ENCODE measurements at regions not wholly inside any gene's neighbourhood (a gene's known extent, or its start where the extent isn't known, plus 50 kb on each side); places are given as distances from the start of the nearest gene placed in this dataset.

DNA sequence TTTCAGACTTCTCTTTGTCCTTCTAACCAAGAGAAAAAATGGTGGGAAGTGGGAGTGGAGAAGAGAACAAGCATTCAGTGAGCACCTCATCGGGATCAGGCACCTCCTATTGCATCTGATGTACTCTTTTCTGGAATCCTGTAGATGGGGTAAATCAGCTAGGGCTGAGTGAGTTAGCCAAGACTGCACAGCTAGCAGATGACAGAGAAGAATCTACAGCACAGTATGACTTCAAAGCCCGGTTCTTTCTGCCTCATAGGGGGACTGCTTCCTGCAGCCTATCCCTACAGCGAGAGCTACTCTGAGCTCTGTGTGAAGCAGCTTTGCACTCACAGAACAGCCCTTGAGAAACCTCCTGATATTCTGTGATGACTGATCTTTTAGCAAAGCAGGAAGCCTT is 275.2 kb upstream of the MEIS2 start:
- H3K56ac ChIP-seq (ENCODE audit: insufficient read length, low read depth, low read length) = no peak overlapping the region
- no peak overlapping the region for H3K9ac ChIP-seq (ENCODE audit: extremely low read depth, insufficient read length, low read length)
- no peaks in the 10 kb centered on the region for H3K79me1 ChIP-seq (ENCODE audit: insufficient read depth, low read depth, low read length, poor library complexity, severe bottlenecking)
- no peak overlapping the region for H3K27ac ChIP-seq (ENCODE audit: insufficient read length, low read depth, low read length)
- no peak for DNase-seq
- no peak overlapping the region for H2AFZ ChIP-seq (ENCODE audit: low read length)
- H2BK20ac ChIP-seq (ENCODE audit: low read depth, low read length, poor library complexity, severe bottlenecking) = no peak overlapping the region
- no peak overlapping the region for H3T11ph ChIP-seq (ENCODE audit: low read length)
- H4K5ac ChIP-seq (ENCODE audit: insufficient read length, low read depth, low read length) = no peak overlapping the region
- H3K4me2 ChIP-seq (ENCODE audit: insufficient read depth, insufficient read length, low read length) = no peak overlapping the region
- no peak overlapping the region for H4K8ac ChIP-seq (replicated peaks; ENCODE audit: insufficient read length, low read depth, low read length)
- Mint-ChIP-seq H3K4me3 (no peak overlapping the region), H3K4me1 (no peaks in the 10 kb centered on the region), H3K27ac (no peak overlapping the region), H3K9me3 (peaks cover 0 to 3% of the 10 kb centered on the region in 2 experiments; a peak in 1 of 5 replicates), H3K27me3 (ENCODE audit: low read depth) (no peaks in the 10 kb centered on the region), H3K36me3 (ENCODE audit: insufficient read depth in 1 of 3, low read depth in 3 of 3) (no peaks in the 10 kb centered on the region)
- no peak overlapping the region for H3K18ac ChIP-seq (ENCODE audit: insufficient read length, low read depth, low read length)
- H3K23ac ChIP-seq (ENCODE audit: insufficient read length, low read depth, low read length) = no peak overlapping the region
- no peaks in the 10 kb centered on the region for H3K9me3 ChIP-seq (ENCODE audit: control insufficient read depth, low read depth, low read length)
- H2BK12ac ChIP-seq (ENCODE audit: insufficient read length, low read depth, low read length) = no peak overlapping the region
- H2BK5ac ChIP-seq (ENCODE audit: insufficient read length, low read length) = no peak overlapping the region
- TF ChIP-seq, protein P1, sequence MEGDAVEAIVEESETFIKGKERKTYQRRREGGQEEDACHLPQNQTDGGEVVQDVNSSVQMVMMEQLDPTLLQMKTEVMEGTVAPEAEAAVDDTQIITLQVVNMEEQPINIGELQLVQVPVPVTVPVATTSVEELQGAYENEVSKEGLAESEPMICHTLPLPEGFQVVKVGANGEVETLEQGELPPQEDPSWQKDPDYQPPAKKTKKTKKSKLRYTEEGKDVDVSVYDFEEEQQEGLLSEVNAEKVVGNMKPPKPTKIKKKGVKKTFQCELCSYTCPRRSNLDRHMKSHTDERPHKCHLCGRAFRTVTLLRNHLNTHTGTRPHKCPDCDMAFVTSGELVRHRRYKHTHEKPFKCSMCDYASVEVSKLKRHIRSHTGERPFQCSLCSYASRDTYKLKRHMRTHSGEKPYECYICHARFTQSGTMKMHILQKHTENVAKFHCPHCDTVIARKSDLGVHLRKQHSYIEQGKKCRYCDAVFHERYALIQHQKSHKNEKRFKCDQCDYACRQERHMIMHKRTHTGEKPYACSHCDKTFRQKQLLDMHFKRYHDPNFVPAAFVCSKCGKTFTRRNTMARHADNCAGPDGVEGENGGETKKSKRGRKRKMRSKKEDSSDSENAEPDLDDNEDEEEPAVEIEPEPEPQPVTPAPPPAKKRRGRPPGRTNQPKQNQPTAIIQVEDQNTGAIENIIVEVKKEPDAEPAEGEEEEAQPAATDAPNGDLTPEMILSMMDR (conservative IDR thresholded peaks at IDR 0.05) = no peak
- no peaks in the 10 kb centered on the region for H4K20me1 ChIP-seq (ENCODE audit: control insufficient read depth, insufficient read depth, insufficient read length)
- no peak overlapping the region for H2BK120ac ChIP-seq (ENCODE audit: low read depth, low read length, poor library complexity, severe bottlenecking)
- no peaks in the 10 kb centered on the region for H3K23me2 ChIP-seq (ENCODE audit: insufficient read length, low read depth, low read length, poor library complexity, severe bottlenecking)
- WGBS (ENCODE audit: extremely low coverage, insufficient read length, low lambda C conversion rate) = no CpG with 5 or more reads among the region's 3 CpGs
- H3K4ac ChIP-seq (ENCODE audit: low read depth, low read length) = no peak overlapping the region
- H3K27me3 ChIP-seq (ENCODE audit: insufficient read depth, low read length) = no peaks in the 10 kb centered on the region
- no peak overlapping the region for H2BK15ac ChIP-seq (ENCODE audit: low read depth, low read length)
- H3K14ac ChIP-seq (ENCODE audit: insufficient read depth, low read length) = no peak overlapping the region
- H3K79me2 ChIP-seq (ENCODE audit: insufficient read depth, low read length) = no peaks in the 10 kb centered on the region
- H2AK5ac ChIP-seq (ENCODE audit: insufficient read length, low read length) = no peak overlapping the region
- no peaks in the 10 kb centered on the region for H3K4me1 ChIP-seq (ENCODE audit: insufficient read depth, low read length)
- no peak overlapping the region for H4K91ac ChIP-seq (ENCODE audit: insufficient read length, low read depth, low read length)
